OCI-LY7 (cell line): ENCODE measurements at regions not wholly inside any gene's neighbourhood (a gene's known extent, or its start where the extent isn't known, plus 50 kb on each side); places are given as distances from the start of the nearest gene placed in this dataset.

Experiments used
- BruUV-seq: library from RNA; stranded (reverse); fragments of 400-500 nt; replicated peaks from 2 replicates; lab custom pipeline; 2021; lab: Mats Ljungman, UMichigan
- CTCF ChIA-PET: fragments of 300-600 bp; sonication (Branson Sonifier 250); formaldehyde crosslinking; loops from one replicate; lab custom pipeline; 2022; ENCODE audit warnings: antibody characterized with exemption; ENCODE audit not compliant: unreplicated experiment; lab: Charles Lee
- POLR2A ChIA-PET: fragments of 300-600 bp; sonication (Branson Sonifier 250); formaldehyde crosslinking; loops from one replicate; lab custom pipeline; 2022; ENCODE audit warnings: antibody characterized with exemption; lab: Charles Lee
- DNase-seq: peaks from one replicate; pipeline ENCODE4 v3.0.0-alpha.2; 2015; ENCODE audit warnings: low spot score
- H2AFZ ChIP-seq: fragments of 200-600 bp; sonication (generic), shearing (Covaris generic); 2 replicates; pipeline ENCODE4 v1.6.1; 2014; ENCODE audit warnings: mild to moderate bottlenecking, antibody characterized with exemption, low read length, moderate library complexity
- H3K27ac ChIP-seq: fragments of 200-600 bp; sonication (generic); 2 replicates; pipeline ENCODE4 v1.5.1; 2014; ENCODE audit warnings: mixed run types, low read depth, mild to moderate bottlenecking, moderate library complexity, low read length, inconsistent platforms; ENCODE audit not compliant: poor library complexity, severe bottlenecking
- H3K36me3 ChIP-seq: fragments of 200-600 bp; sonication (generic); 2 replicates; pipeline ENCODE4 v1.6.1; 2014; ENCODE audit warnings: mild to moderate bottlenecking, antibody characterized with exemption, low read length, moderate library complexity, mixed read lengths; ENCODE audit not compliant: insufficient read depth
- H3K4me1 ChIP-seq: fragments of 200-600 bp; sonication (generic); 2 replicates; pipeline ENCODE4 v1.5.1; 2014; ENCODE audit warnings: mild to moderate bottlenecking, low read length; ENCODE audit not compliant: insufficient read depth, poor library complexity, severe bottlenecking
- H3K4me2 ChIP-seq: fragments of 200-600 bp; sonication (generic); 2 replicates; pipeline ENCODE4 v1.6.1; 2014; ENCODE audit warnings: mild to moderate bottlenecking, low read length
- H3K4me3 ChIP-seq: fragments of 200-600 bp; sonication (generic); 2 replicates; pipeline ENCODE4 v1.5.1; 2014; ENCODE audit warnings: mild to moderate bottlenecking, low read depth, low read length; ENCODE audit not compliant: poor library complexity, severe bottlenecking
- H3K79me2 ChIP-seq: fragments of 200-600 bp; sonication (generic); 2 replicates; pipeline ENCODE4 v1.6.1; 2016; ENCODE audit warnings: low read depth, mild to moderate bottlenecking, low read length, moderate library complexity, mixed read lengths; ENCODE audit not compliant: insufficient read depth
- H3K9me2 ChIP-seq: fragments of 200-600 bp; sonication (generic); 2 replicates; pipeline ENCODE4 v1.6.1; 2016; ENCODE audit warnings: mild to moderate bottlenecking, low read length, mixed read lengths; ENCODE audit not compliant: insufficient read depth
- H3K9me3 ChIP-seq: fragments of 200-600 bp; sonication (generic); 2 replicates; pipeline ENCODE4 v1.6.1; 2014; ENCODE audit warnings: mild to moderate bottlenecking, mixed run types, low read length, mixed read lengths
- H4K20me1 ChIP-seq: fragments of 200-600 bp; sonication (generic); 2 replicates; pipeline ENCODE4 v1.6.1; 2014; ENCODE audit warnings: mild to moderate bottlenecking, antibody characterized with exemption, low read length, moderate library complexity, mixed read lengths; ENCODE audit not compliant: insufficient read depth
- CTCF ChIP-seq: fragments of 200-600 bp; sonication (generic); conservative IDR thresholded peaks from 2 replicates; pipeline ENCODE4 v1.5.1; 2014; ENCODE audit warnings: mild to moderate bottlenecking, antibody characterized with exemption, low read length, moderate library complexity, mixed read lengths
- EZH2phosphoT487 ChIP-seq: fragments of 200-600 bp; sonication (generic); IDR thresholded peaks from 2 replicates; pipeline ENCODE4 v1.6.1; 2018; ENCODE audit warnings: low read depth, borderline replicate concordance, mild to moderate bottlenecking, mixed run types, antibody characterized with exemption, low read length, moderate library complexity, mixed read lengths
- intact Hi-C: fragments of 100-400 bp; cut with micrococcal nuclease; formaldehyde crosslinking; loops from one replicate; pipeline ENCODE4 v1.10.0; 2022; ENCODE audit not compliant: unreplicated experiment

GRCh38 chr10:36717118-36717517, 408.3 kb upstream of the ANKRD30A start:
- POLR2A ChIA-PET = no interaction called here
- no peaks in the 10 kb centered on the region for H3K79me2 ChIP-seq
- no peak for DNase-seq
- H4K20me1 ChIP-seq = no peaks in the 10 kb centered on the region
- H3K9me3 ChIP-seq = no peaks in the 10 kb centered on the region
- H3K4me1 ChIP-seq = no peaks in the 10 kb centered on the region
- H2AFZ ChIP-seq = no peak overlapping the region
- H3K27ac ChIP-seq = no peak overlapping the region
- H3K36me3 ChIP-seq = no peaks in the 10 kb centered on the region
- TF ChIP-seq CTCF (no peak), EZH2phosphoT487 (no peak)
- no peaks in the 10 kb centered on the region for H3K9me2 ChIP-seq
- H3K4me3 ChIP-seq = no peak overlapping the region
- no peak overlapping the region for H3K4me2 ChIP-seq
- no TSS peak for BruUV-seq
- CTCF ChIA-PET = no interaction called here
- intact Hi-C loops = no loop called here

GRCh38 chr10:36716291-36716690, 409.1 kb upstream of the ANKRD30A start:
- CTCF ChIA-PET = no interaction called here
- BruUV-seq = no TSS peak
- TF ChIP-seq CTCF (no peak), EZH2phosphoT487 (no peak)
- DNase-seq = no peak
- Histone ChIP-seq H3K9me2 (no peaks in the 10 kb centered on the region), H3K27ac (no peak overlapping the region), H3K36me3 (no peaks in the 10 kb centered on the region), H3K4me3 (no peak overlapping the region), H4K20me1 (no peaks in the 10 kb centered on the region), H3K79me2 (no peaks in the 10 kb centered on the region), H3K4me1 (no peaks in the 10 kb centered on the region), H3K4me2 (no peak overlapping the region), H3K9me3 (no peaks in the 10 kb centered on the region), H2AFZ (no peak overlapping the region)
- intact Hi-C loops = no loop called here
- POLR2A ChIA-PET = no interaction called here

GRCh38 chr10:36712695-36713094, 412.7 kb upstream of the ANKRD30A start:
- no TSS peak for BruUV-seq

More at GRCh38 chr10:36712695-36713094, 412.7 kb upstream of the ANKRD30A start:
- H3K4me1 ChIP-seq = no peaks in the 10 kb centered on the region
- no peaks in the 10 kb centered on the region for H3K36me3 ChIP-seq
- H3K4me3 ChIP-seq = no peak overlapping the region
- H3K4me2 ChIP-seq = no peak overlapping the region
- no peak overlapping the region for H2AFZ ChIP-seq
- DNase-seq = no peak
- H3K27ac ChIP-seq = no peak overlapping the region
- ChIA-PET POLR2A (interaction anchor here (0.7 to 1.0 kb wide), 2 partner anchors 13 to 809 kb away, joined by 3 read pairs; no protein-coding TSS in a partner anchor), CTCF (no interaction called here)
- no peaks in the 10 kb centered on the region for H3K9me3 ChIP-seq
- no peaks in the 10 kb centered on the region for H3K9me2 ChIP-seq
- TF ChIP-seq EZH2phosphoT487 (no peak), CTCF (no peak)
- no peaks in the 10 kb centered on the region for H3K79me2 ChIP-seq
- intact Hi-C loops = no loop called here
- H4K20me1 ChIP-seq = no peaks in the 10 kb centered on the region
